BLaER1 treated with 17β-estradiol and CSF1 and Interleukin-3, amounts not matched to agents 10 nM and 100 nM (cell line): ENCODE measurements at regions not wholly inside any gene's neighbourhood (a gene's known extent, or its start where the extent isn't known, plus 50 kb on each side); places are given as distances from the start of the nearest gene placed in this dataset.

Experiments used
- H3K27ac ChIP-seq, 11 experiments: shearing (Covaris generic); formaldehyde crosslinking; 2 replicates each; pipeline ENCODE4 v1.8.1; 2022
- H3K27me3 ChIP-seq, 11 experiments: shearing (Covaris generic); formaldehyde crosslinking; 2 replicates each; pipeline ENCODE4 v1.8.1; 2022
- H3K36me3 ChIP-seq, 11 experiments: shearing (Covaris generic); formaldehyde crosslinking; 2 replicates each; pipeline ENCODE4 v1.8.1; 2022
- H3K4me1 ChIP-seq, 10 experiments: shearing (Covaris generic); formaldehyde crosslinking; 2 replicates each; pipeline ENCODE4 v1.8.1; 2022
- H3K4me2 ChIP-seq, 11 experiments: shearing (Covaris generic); formaldehyde crosslinking; 2 replicates each; pipeline ENCODE4 v1.8.1; 2022
- H3K4me3 ChIP-seq, 10 experiments: shearing (Covaris generic); formaldehyde crosslinking; 2 replicates each; pipeline ENCODE4 v1.8.1; 2022
- H3K9ac ChIP-seq, 11 experiments: shearing (Covaris generic); formaldehyde crosslinking; 2 replicates each; pipeline ENCODE4 v1.8.1; 2022
- H3K9me3 ChIP-seq, 11 experiments: shearing (Covaris generic); formaldehyde crosslinking; replicated peaks in 1 of 11; 2 replicates each; pipeline ENCODE4 v1.8.1; 2022
- H4K20me1 ChIP-seq, 11 experiments: shearing (Covaris generic); formaldehyde crosslinking; 2 replicates each; pipeline ENCODE4 v1.8.1; 2022
- Cebpa-rat ChIP-seq, 11 experiments: shearing (Covaris generic); IDR thresholded peaks; 2 replicates each; pipeline ENCODE4 v1.8.1; 2022

DNA sequence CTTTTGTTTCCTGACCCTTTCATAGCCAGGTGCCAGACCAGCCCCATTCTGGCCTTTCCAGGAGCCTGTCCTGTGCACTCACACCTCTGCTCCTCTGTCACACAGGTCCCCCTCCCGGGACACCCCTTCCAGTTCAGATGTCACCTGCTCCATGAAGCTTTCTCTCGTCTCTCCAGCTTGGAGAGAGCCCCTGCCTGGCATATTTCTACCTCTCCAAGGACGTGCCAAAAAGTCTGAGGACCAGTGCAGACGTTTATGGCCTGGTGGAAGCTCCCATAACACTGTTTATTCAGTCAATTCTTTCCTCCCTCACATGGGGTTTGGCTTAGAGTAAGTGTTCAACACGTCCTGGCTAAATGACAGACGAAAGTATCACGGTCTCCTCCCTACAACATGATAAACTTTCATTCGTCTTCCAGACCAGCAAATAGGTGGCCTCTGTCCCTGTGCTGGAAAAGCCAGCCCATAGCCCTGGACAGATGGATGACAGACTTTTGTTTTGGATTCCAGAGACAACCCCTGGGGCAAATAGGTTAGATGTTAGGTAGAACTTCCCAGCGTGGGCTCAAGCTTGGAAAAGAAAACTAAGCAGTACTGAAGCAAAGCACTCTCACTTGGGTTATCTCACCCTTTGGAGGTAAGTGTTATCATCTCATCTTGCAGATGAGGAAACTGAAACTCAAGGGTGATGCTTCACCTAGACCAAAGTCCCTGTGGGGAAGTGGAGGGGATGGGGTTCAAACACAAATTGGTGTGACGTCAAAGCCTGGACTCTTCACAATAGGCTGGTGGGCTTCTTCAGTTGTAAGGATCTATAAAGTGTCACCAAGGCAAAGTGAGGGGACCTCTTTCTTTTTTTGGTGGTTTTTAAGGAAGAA, 52.9 kb upstream of the ECE1 start:
- Histone ChIP-seq H3K36me3 (no peaks in the 10 kb centered on the region), H3K4me1 (peaks cover 17 to 81% (median 65%) of the 10 kb centered on the region in 10 experiments), H3K4me2 (peak overlapping the region; percentile 3 to 98 (median 96); a peak in 19 of 22 replicates), H3K27me3 (peaks cover 7 to 58% (median 15%) of the 10 kb centered on the region in 11 experiments; a peak in 19 of 22 replicates), H4K20me1 (peaks cover 0 to 70% (median 68%) of the 10 kb centered on the region in 11 experiments; a peak in 19 of 22 replicates), H3K4me3 (no peak overlapping the region), H3K27ac (no peak overlapping the region), H3K9ac (0 out of 22 replicates have a peak overlapping the region, but pooled peaks of 3 of the 11 experiments have one; percentile 7 to 86 (median 85)), H3K9me3 (no peaks in the 10 kb centered on the region)
- TF ChIP-seq Cebpa-rat (IDR thresholded peaks at IDR 0.05), result no peak

DNA sequence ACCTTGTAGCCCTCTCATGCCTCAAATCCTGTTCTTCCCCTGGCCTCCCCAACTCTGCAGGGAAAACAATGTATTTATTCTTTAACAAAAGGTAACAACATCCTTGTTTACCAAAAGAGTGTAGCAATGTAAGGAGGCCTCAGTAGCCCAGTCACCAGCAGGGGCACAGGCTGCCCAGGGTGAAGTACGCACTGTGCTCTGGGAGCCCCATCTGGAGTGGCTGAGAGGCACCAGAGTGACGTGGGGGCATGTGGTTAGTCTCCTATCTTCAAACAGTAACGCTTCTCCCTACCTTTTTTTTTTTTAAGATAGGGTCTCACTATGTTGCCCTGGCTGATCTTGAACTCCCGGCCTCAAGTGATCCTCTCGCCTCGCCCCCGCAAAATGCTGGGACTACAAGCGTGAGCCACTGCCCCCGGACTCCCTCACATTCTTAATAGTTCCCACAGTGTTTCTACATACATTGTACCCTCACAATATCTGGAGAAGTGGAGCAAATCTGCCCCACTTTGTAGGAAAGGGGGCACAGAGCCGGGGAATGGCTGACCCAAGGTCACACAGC, 51.3 kb upstream of the ECE1 start:
- peaks cover 7 to 70% (median 17%) of the 10 kb centered on the region in 11 experiments; a peak in 19 of 22 replicates for H3K27me3 ChIP-seq
- H3K4me1 ChIP-seq, result peaks cover 33 to 92% (median 79%) of the 10 kb centered on the region in 10 experiments
- no peak overlapping the region for H3K4me3 ChIP-seq
- no peak overlapping the region for H3K9ac ChIP-seq
- H3K36me3 ChIP-seq, result no peaks in the 10 kb centered on the region
- peak overlapping the region in 5 of 11 experiments; percentile 3 to 97 (median 97); a peak in 3 of 22 replicates for H3K4me2 ChIP-seq
- H4K20me1 ChIP-seq, result peaks cover 0 to 86% (median 83%) of the 10 kb centered on the region in 11 experiments; a peak in 19 of 22 replicates
- TF ChIP-seq Cebpa-rat (IDR thresholded peaks at IDR 0.05), result no peak
- no peaks in the 10 kb centered on the region for H3K9me3 ChIP-seq
- no peak overlapping the region for H3K27ac ChIP-seq

- H3K4me2 ChIP-seq, result peak overlapping the region in 4 of 11 experiments; percentile 3 to 97 (median 27); a peak in 1 of 22 replicates
Measured at GRCh38 chr1:21341022-21341421, 50.8 kb upstream of the ECE1 start.

GRCh38 chr1:21340230-21340945, 50.1 kb upstream of the ECE1 start:
- Histone ChIP-seq H4K20me1 (peaks cover 0 to 99% (median 96%) of the 10 kb centered on the region in 11 experiments; a peak in 19 of 22 replicates), H3K4me3 (no peak overlapping the region), H3K4me2 (peak overlapping the region in 7 of 11 experiments; percentile 5 to 97 (median 37); a peak in 7 of 22 replicates), H3K4me1 (peaks cover 43 to 96% (median 83%) of the 10 kb centered on the region in 10 experiments), H3K9me3 (no peaks in the 10 kb centered on the region), H3K27ac (no peak overlapping the region), H3K36me3 (no peaks in the 10 kb centered on the region), H3K27me3 (peaks cover 7 to 76% (median 17%) of the 10 kb centered on the region in 11 experiments; a peak in 19 of 22 replicates), H3K9ac (no peak overlapping the region)
- no peak for TF ChIP-seq Cebpa-rat (IDR thresholded peaks at IDR 0.05)

More at GRCh38 chr1:21341022-21341421, 50.8 kb upstream of the ECE1 start:
- Histone ChIP-seq H3K4me1 (peaks cover 37 to 92% (median 79%) of the 10 kb centered on the region in 10 experiments), H4K20me1 (peaks cover 0 to 92% (median 89%) of the 10 kb centered on the region in 11 experiments; a peak in 19 of 22 replicates), H3K9me3 (no peaks in the 10 kb centered on the region), H3K36me3 (no peaks in the 10 kb centered on the region), H3K27ac (no peak overlapping the region), H3K27me3 (peaks cover 7 to 70% (median 17%) of the 10 kb centered on the region in 11 experiments; a peak in 19 of 22 replicates), H3K9ac (no peak overlapping the region), H3K4me3 (no peak overlapping the region)
- no peak for TF ChIP-seq Cebpa-rat (IDR thresholded peaks at IDR 0.05)
